Ishikawa (cell line): ENCODE measurements at regions not wholly inside any gene's neighbourhood (a gene's known extent, or its start where the extent isn't known, plus 50 kb on each side); places are given as distances from the start of the nearest gene placed in this dataset.
"Not testable (repeated sequence)": the region's sequence is repeated elsewhere in the genome, so short reads cannot be mapped to it uniquely, and the experiment has no call there.

Experiments used
- CREB1 ChIP-seq: IDR thresholded peaks from 2 replicates; pipeline ENCODE4 v1.6.1; 2012; ENCODE audit warnings: low read depth
- NFIC ChIP-seq: IDR thresholded peaks from 2 replicates; pipeline ENCODE4 v1.6.1; 2012
- TF ChIP-seq, protein P1 (sequence below): IDR thresholded peaks from 2 replicates; pipeline ENCODE4 v1.6.1; 2012
- TF ChIP-seq, protein P2 (sequence below): IDR thresholded peaks from 2 replicates; pipeline ENCODE4 v1.6.1; 2012; ENCODE audit warnings: low read depth, mild to moderate bottlenecking

DNA sequence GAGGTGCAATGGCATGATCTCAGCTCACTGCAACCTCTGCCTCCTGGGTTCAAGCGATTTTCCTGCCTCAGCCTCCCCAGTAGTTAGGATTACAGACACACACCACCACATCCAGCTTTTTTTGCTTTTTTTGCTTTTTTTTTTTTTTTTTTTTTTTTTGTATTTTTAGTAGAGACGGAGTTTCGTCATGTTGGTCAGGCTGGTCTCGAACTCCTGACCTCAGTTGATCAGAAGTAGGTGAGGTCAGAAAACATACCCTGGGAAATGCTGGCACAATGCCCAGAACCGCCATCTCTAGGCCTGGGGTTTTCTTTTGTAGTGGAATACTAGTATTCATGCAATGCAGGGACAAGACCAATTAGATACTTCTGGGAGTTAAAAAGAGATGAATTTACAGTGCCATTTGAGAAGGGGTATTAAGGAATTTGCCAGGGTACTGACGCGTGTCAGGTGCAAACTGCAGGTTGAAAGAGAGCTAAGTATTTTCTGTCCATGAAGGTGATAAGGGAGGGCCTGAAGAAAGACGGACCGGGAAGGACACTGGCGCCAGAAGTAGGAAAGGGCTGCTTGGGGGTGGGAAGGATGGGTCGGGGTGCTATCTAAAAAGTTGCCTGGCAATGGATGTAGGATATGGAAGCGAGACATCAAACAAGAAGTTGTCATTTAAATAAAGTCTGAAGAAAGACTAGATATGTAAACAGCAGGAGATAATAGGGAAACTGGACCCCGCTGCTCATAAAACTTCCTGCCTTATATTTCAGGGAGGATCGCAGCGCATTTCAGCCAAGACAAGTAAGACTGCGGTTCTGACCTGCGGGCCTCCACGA lies 95.8 kb downstream of the PPIAL4G start:
- peak; percentile 37; the same call in 1 of the 2 replicates for TF ChIP-seq NFIC
- TF ChIP-seq, protein P1, sequence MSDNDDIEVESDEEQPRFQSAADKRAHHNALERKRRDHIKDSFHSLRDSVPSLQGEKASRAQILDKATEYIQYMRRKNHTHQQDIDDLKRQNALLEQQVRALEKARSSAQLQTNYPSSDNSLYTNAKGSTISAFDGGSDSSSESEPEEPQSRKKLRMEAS: not testable (repeated sequence)
- not testable (repeated sequence) for TF ChIP-seq CREB1
- TF ChIP-seq, protein P2, sequence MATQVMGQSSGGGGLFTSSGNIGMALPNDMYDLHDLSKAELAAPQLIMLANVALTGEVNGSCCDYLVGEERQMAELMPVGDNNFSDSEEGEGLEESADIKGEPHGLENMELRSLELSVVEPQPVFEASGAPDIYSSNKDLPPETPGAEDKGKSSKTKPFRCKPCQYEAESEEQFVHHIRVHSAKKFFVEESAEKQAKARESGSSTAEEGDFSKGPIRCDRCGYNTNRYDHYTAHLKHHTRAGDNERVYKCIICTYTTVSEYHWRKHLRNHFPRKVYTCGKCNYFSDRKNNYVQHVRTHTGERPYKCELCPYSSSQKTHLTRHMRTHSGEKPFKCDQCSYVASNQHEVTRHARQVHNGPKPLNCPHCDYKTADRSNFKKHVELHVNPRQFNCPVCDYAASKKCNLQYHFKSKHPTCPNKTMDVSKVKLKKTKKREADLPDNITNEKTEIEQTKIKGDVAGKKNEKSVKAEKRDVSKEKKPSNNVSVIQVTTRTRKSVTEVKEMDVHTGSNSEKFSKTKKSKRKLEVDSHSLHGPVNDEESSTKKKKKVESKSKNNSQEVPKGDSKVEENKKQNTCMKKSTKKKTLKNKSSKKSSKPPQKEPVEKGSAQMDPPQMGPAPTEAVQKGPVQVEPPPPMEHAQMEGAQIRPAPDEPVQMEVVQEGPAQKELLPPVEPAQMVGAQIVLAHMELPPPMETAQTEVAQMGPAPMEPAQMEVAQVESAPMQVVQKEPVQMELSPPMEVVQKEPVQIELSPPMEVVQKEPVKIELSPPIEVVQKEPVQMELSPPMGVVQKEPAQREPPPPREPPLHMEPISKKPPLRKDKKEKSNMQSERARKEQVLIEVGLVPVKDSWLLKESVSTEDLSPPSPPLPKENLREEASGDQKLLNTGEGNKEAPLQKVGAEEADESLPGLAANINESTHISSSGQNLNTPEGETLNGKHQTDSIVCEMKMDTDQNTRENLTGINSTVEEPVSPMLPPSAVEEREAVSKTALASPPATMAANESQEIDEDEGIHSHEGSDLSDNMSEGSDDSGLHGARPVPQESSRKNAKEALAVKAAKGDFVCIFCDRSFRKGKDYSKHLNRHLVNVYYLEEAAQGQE: not testable (repeated sequence)
